GM21423 (cell line): ENCODE measurements at regions not wholly inside any gene's neighbourhood (a gene's known extent, or its start where the extent isn't known, plus 50 kb on each side); places are given as distances from the start of the nearest gene placed in this dataset.
"Not testable (repeated sequence)": the region's sequence is repeated elsewhere in the genome, so short reads cannot be mapped to it uniquely, and the experiment has no call there.

Source experiments
- ATAC-seq: cut with Tn5 transposase; IDR thresholded peaks from one replicate; pipeline ENCODE4 v1.9.1; 2021; ENCODE audit warnings: mild to moderate bottlenecking, moderate library complexity; ENCODE audit not compliant: unreplicated experiment

- ATAC-seq, result not testable (repeated sequence)
Measured at GRCh38 chr12:29029484-29029883, 119.6 kb upstream of the FAR2 start.

GRCh38 chr12:29030006-29030405 lies 119.1 kb upstream of the FAR2 start:
- ATAC-seq, result no peak

GRCh38 chr12:29032446-29032845 lies 116.6 kb upstream of the FAR2 start:
- ATAC-seq, result no peak

- no peak for ATAC-seq
Measured at GRCh38 chr12:29033519-29033918, 115.6 kb upstream of the FAR2 start.

GRCh38 chr12:29035112-29035511 lies 114.0 kb upstream of the FAR2 start:
- no peak for ATAC-seq

GRCh38 chr12:29039013-29039412 lies 110.1 kb upstream of the FAR2 start:
- no peak for ATAC-seq

GRCh38 chr12:29041621-29042020 lies 107.5 kb upstream of the FAR2 start:
- no peak for ATAC-seq

- ATAC-seq, result no peak
Measured at GRCh38 chr12:29043069-29043468, 106.0 kb upstream of the FAR2 start.

GRCh38 chr12:29044799-29045198 lies 104.3 kb upstream of the FAR2 start:
- ATAC-seq, result no peak

GRCh38 chr12:29048787-29049186 lies 100.3 kb upstream of the FAR2 start:
- ATAC-seq, result no peak

- peak; percentile 89 for ATAC-seq
Measured at GRCh38 chr12:29050503-29050902, 98.6 kb upstream of the FAR2 start.

GRCh38 chr12:29051221-29051620 lies 97.9 kb upstream of the FAR2 start:
- ATAC-seq, result no peak

- no peak for ATAC-seq
Measured at GRCh38 chr12:29053567-29053966, 95.5 kb upstream of the FAR2 start.

- no peak for ATAC-seq
Measured at GRCh38 chr12:29054858-29055663, 94.0 kb upstream of the FAR2 start.

GRCh38 chr12:29066011-29066588 lies 83.0 kb upstream of the FAR2 start:
- no peak for ATAC-seq

GRCh38 chr12:29067430-29067829 lies 81.6 kb upstream of the FAR2 start:
- ATAC-seq, result no peak

GRCh38 chr12:29070309-29070708 lies 78.8 kb upstream of the FAR2 start:
- no peak for ATAC-seq

- ATAC-seq, result no peak
Measured at GRCh38 chr12:29071099-29071498, 78.0 kb upstream of the FAR2 start.

GRCh38 chr12:29072631-29073030 lies 76.4 kb upstream of the FAR2 start:
- no peak for ATAC-seq

GRCh38 chr12:29073631-29074239 lies 75.3 kb upstream of the FAR2 start:
- ATAC-seq, result peak; percentile 63

GRCh38 chr12:29081101-29081500 lies 68.0 kb upstream of the FAR2 start:
- ATAC-seq, result no peak

GRCh38 chr12:29082522-29082921 lies 66.6 kb upstream of the FAR2 start:
- no peak for ATAC-seq
